ENCODE measurements at regions not wholly inside any gene's neighbourhood (a gene's known extent, or its start where the extent isn't known, plus 50 kb on each side); places are given as distances from the start of the nearest gene placed in this dataset.

DNA sequence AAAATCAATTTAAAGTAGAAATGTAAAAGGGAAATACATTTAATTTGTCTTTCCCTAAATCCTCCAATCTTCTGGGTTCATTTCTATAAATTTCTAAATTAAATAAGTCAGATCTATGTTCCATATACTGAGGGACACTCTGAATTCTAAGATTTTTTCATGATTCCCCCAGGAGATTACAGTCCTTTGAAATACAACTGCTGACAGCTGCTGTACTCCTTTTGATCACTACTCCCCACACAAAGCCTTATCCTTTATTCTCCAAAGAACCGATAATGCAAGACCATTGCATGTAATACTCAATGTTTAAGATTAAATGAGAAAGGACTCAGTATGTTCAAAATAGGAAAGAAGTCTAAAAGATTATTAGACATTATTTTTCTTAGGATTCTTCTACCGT, 865.7 kb downstream of the EPHA3 start:
- DNase-seq (no peak), ATAC-seq (ENCODE audit: poor library complexity) (no peak)
- POLR2A ChIA-PET = no interaction called here
- CTCF ChIA-PET = no interaction called here
- Mint-ChIP-seq H3K9me3 (peaks cover 4% of the 10 kb centered on the region), H3K36me3 (ENCODE audit: low read depth) (no peaks in the 10 kb centered on the region), H3K4me1 (ENCODE audit: low read depth) (no peaks in the 10 kb centered on the region), H3K27me3 (no peaks in the 10 kb centered on the region), H3K27ac (no peak overlapping the region), H3K4me3 (no peak overlapping the region)
- intact Hi-C loops (cut with DNase I, micrococcal nuclease) = no loop called here
- no peak overlapping the region for H3K27ac ChIP-seq (ENCODE audit: low read depth in 1 of 2, low read length in 2 of 2)
- TF ChIP-seq, protein P1, sequence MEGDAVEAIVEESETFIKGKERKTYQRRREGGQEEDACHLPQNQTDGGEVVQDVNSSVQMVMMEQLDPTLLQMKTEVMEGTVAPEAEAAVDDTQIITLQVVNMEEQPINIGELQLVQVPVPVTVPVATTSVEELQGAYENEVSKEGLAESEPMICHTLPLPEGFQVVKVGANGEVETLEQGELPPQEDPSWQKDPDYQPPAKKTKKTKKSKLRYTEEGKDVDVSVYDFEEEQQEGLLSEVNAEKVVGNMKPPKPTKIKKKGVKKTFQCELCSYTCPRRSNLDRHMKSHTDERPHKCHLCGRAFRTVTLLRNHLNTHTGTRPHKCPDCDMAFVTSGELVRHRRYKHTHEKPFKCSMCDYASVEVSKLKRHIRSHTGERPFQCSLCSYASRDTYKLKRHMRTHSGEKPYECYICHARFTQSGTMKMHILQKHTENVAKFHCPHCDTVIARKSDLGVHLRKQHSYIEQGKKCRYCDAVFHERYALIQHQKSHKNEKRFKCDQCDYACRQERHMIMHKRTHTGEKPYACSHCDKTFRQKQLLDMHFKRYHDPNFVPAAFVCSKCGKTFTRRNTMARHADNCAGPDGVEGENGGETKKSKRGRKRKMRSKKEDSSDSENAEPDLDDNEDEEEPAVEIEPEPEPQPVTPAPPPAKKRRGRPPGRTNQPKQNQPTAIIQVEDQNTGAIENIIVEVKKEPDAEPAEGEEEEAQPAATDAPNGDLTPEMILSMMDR (IDR thresholded peaks at IDR 0.05) = no peak
- H3K4me3 ChIP-seq (ENCODE audit: low read length) = no peak overlapping the region
- H3K4me1 ChIP-seq (ENCODE audit: insufficient read depth, low read length) = no peaks in the 10 kb centered on the region
- peaks cover 0 to 3% of the 10 kb centered on the region in 2 experiments for H3K9me3 ChIP-seq (ENCODE audit: control insufficient read depth in 1 of 2, insufficient read depth in 1 of 2, low read length in 2 of 2)
- no peaks in the 10 kb centered on the region for H3K36me3 ChIP-seq (ENCODE audit: insufficient read depth, low read length)
- no peaks in the 10 kb centered on the region for H3K27me3 ChIP-seq (ENCODE audit: control insufficient read depth in 1 of 2, insufficient read depth in 2 of 2, low read length in 2 of 2)

DNA sequence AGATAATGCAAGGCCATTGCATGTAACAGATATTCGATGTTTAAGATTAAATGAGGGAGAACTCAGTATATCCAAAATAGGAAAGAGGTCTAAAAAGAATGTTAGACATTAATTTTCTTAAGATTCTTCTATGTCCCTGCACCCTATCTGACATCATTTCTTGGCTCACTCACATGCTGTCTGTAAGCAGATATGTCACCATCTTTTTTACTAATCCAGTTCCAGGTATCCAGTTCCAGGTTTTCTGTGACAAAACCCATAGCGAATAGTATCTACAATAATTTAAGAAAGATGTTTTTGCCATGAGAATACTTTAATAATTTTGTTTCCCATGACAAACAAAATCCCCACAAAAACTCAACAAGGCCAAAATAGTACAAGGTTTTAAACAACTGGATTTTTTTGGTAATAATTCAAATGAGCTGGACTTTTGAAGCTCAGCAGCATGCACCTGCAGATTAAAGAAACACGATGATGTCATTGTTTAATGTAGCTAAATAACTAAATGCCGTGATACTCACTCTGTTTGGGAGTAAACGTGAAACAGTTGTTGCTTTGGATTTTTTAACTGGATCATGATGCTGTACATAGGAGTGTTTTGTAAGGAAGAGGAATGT, 867.6 kb downstream of the EPHA3 start:
- peaks cover 4% of the 10 kb centered on the region for H3K9me3 Mint-ChIP-seq
- H3K36me3 ChIP-seq (ENCODE audit: insufficient read depth, low read length) = no peaks in the 10 kb centered on the region
- TF ChIP-seq, protein P1 (IDR thresholded peaks at IDR 0.05) = no peak

DNA sequence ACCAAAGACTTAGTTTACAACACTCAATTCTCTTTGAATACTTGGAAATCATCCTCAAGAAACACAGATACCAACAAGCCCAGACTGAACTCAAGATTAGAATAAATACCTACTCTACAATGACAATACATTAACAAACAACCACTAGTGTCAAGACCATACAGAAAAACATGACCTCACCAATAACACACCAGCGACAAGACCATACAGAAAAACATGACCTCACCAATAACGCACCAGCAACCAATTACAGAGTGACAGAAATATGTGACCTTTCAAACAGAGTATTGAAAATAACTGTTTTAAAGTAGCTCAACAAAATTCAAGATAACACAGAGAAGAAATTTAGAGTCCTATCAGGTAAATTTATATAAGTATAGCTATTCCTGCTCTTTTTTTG, 876.0 kb downstream of the EPHA3 start:
- ChIA-PET CTCF (no interaction called here), POLR2A (no interaction called here)
- ATAC-seq (ENCODE audit: poor library complexity) (no peak), DNase-seq (no peak)
- Mint-ChIP-seq H3K9me3 (peaks cover 18% of the 10 kb centered on the region), H3K4me3 (no peak overlapping the region), H3K36me3 (ENCODE audit: low read depth) (no peaks in the 10 kb centered on the region), H3K27ac (no peak overlapping the region), H3K27me3 (no peaks in the 10 kb centered on the region), H3K4me1 (ENCODE audit: low read depth) (no peaks in the 10 kb centered on the region)
- Histone ChIP-seq H3K4me3 (ENCODE audit: low read length) (no peak overlapping the region), H3K36me3 (ENCODE audit: insufficient read depth, low read length) (no peaks in the 10 kb centered on the region), H3K27me3 (ENCODE audit: control insufficient read depth in 1 of 2, insufficient read depth in 2 of 2, low read length in 2 of 2) (no peaks in the 10 kb centered on the region), H3K9me3 (ENCODE audit: control insufficient read depth in 1 of 2, insufficient read depth in 1 of 2, low read length in 2 of 2) (peaks cover 0 to 5% of the 10 kb centered on the region in 2 experiments), H3K4me1 (ENCODE audit: insufficient read depth, low read length) (no peaks in the 10 kb centered on the region), H3K27ac (ENCODE audit: low read depth in 1 of 2, low read length in 2 of 2) (no peak overlapping the region)
- TF ChIP-seq, protein P1 (IDR thresholded peaks at IDR 0.05) = no peak
- intact Hi-C loops (cut with DNase I, micrococcal nuclease) = no loop called here

More for the DNA sequence above, 867.6 kb downstream of the EPHA3 start:
- Mint-ChIP-seq H3K4me1 (ENCODE audit: low read depth) (no peaks in the 10 kb centered on the region), H3K4me3 (no peak overlapping the region), H3K27ac (no peak overlapping the region), H3K36me3 (ENCODE audit: low read depth) (no peaks in the 10 kb centered on the region), H3K27me3 (no peaks in the 10 kb centered on the region)
- Histone ChIP-seq H3K9me3 (ENCODE audit: control insufficient read depth in 1 of 2, insufficient read depth in 1 of 2, low read length in 2 of 2) (peaks cover 0 to 3% of the 10 kb centered on the region in 2 experiments), H3K4me3 (ENCODE audit: low read length) (no peak overlapping the region), H3K27me3 (ENCODE audit: control insufficient read depth in 1 of 2, insufficient read depth in 2 of 2, low read length in 2 of 2) (no peaks in the 10 kb centered on the region), H3K27ac (ENCODE audit: low read depth in 1 of 2, low read length in 2 of 2) (no peak overlapping the region), H3K4me1 (ENCODE audit: insufficient read depth, low read length) (no peaks in the 10 kb centered on the region)
- DNase-seq (no peak), ATAC-seq (ENCODE audit: poor library complexity) (no peak)
- ChIA-PET CTCF (no interaction called here), POLR2A (no interaction called here)
- intact Hi-C loops (cut with DNase I, micrococcal nuclease) = no loop called here
